GM12865 (cell line): ENCODE measurements at regions not wholly inside any gene's neighbourhood (a gene's known extent, or its start where the extent isn't known, plus 50 kb on each side); places are given as distances from the start of the nearest gene placed in this dataset.

Experiments
- DNase-seq: peaks from one replicate; pipeline ENCODE4 v3.0.0; 2010; ENCODE audit warnings: low read depth
- H3K4me3 ChIP-seq: 2 replicates; pipeline ENCODE4 v1.5.1; 2011; ENCODE audit warnings: mild to moderate bottlenecking, low read depth, low read length, control low read depth
- TF ChIP-seq, protein P1 (sequence below): IDR thresholded peaks from 2 replicates; pipeline ENCODE4 v1.5.1; 2011; ENCODE audit warnings: low read length, control low read depth, low read depth, inconsistent platforms; ENCODE audit not compliant: insufficient read depth; ENCODE audit errors: missing control alignments

GRCh38 chr16:35344012-35344762 is 1884.8 kb downstream of the TP53TG3F start:
- H3K4me3 ChIP-seq = no peak overlapping the region
- DNase-seq = no peak
- TF ChIP-seq, protein P1, sequence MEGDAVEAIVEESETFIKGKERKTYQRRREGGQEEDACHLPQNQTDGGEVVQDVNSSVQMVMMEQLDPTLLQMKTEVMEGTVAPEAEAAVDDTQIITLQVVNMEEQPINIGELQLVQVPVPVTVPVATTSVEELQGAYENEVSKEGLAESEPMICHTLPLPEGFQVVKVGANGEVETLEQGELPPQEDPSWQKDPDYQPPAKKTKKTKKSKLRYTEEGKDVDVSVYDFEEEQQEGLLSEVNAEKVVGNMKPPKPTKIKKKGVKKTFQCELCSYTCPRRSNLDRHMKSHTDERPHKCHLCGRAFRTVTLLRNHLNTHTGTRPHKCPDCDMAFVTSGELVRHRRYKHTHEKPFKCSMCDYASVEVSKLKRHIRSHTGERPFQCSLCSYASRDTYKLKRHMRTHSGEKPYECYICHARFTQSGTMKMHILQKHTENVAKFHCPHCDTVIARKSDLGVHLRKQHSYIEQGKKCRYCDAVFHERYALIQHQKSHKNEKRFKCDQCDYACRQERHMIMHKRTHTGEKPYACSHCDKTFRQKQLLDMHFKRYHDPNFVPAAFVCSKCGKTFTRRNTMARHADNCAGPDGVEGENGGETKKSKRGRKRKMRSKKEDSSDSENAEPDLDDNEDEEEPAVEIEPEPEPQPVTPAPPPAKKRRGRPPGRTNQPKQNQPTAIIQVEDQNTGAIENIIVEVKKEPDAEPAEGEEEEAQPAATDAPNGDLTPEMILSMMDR = no peak

- TF ChIP-seq, protein P1 = no peak
- no peak overlapping the region for H3K4me3 ChIP-seq
- no peak for DNase-seq
Observed at GRCh38 chr16:35352431-35352830, 1893.0 kb downstream of the TP53TG3F start.

DNA sequence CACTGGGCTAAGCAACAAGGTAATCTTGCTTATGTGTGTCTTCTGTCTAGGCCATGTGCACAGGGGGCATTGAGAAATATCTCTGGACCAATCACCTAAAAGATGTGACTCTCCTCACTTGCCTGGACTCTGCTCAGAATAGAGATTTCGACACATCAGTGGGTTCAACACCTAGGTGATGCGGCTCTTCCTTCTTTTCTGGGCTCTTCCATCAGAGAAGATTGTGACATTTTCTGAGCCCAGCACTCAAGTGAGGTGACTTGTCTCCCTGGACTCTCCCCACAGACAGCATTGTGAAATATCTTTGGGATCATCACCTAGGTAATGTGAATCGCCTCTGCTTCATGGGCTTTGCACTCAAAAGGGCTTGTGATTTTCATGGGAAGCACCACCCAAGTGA is 1904.1 kb downstream of the TP53TG3F start:
- no peak for DNase-seq
- TF ChIP-seq, protein P1 = no peak
- no peak overlapping the region for H3K4me3 ChIP-seq

DNA sequence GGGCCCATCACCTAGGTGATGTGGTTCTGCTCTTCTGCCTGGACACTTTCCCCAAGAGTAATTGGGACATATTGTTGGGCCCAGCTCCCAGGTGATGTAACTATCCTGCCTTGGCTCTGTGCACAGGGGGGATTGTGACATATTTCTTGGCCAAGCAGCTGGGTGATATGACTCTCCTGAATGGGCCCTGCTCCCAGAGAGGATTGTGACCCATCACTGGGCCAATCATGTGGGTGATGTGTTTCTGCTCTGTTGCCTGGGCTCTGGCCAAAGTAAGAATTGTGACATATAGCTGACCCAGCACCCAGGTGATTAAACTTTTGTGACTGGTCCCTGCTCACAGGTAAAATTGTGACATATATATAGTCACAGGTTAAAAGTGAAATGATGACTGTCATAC is 1904.9 kb downstream of the TP53TG3F start:
- no peak overlapping the region for H3K4me3 ChIP-seq
- TF ChIP-seq, protein P1 = no peak
- no peak for DNase-seq

DNA sequence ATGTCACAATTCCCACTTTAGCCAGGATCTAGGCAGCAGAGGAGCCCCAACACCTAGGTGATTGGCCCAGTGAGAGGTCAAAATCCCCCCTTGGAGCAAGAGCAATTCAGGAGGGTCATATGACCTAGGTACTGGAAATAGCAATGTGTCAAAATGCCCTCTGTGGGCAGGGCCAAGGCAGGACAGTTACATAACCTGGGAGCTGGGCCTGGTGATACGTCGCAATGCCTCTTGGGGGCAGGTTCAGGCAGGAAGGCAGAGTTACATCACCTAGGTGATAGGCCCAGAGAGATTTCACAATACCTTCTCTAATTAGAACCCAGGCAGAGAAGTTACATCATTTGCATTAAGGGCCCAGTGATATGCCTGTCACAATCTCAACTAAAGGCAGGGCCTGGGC is 1906.3 kb downstream of the TP53TG3F start:
- TF ChIP-seq, protein P1 = no peak
- no peak overlapping the region for H3K4me3 ChIP-seq
- DNase-seq = no peak

- TF ChIP-seq, protein P1 = no peak
- no peak overlapping the region for H3K4me3 ChIP-seq
- DNase-seq = no peak
Observed at GRCh38 chr16:35370617-35371016, 1911.2 kb downstream of the TP53TG3F start.

GRCh38 chr16:35377142-35377541 is 1917.7 kb downstream of the TP53TG3F start:
- H3K4me3 ChIP-seq = no peak overlapping the region
- TF ChIP-seq, protein P1 = no peak
- no peak for DNase-seq
